T1000 (cell line): ENCODE measurements at regions not wholly inside any gene's neighbourhood (a gene's known extent, or its start where the extent isn't known, plus 50 kb on each side); places are given as distances from the start of the nearest gene placed in this dataset.
A peak's percentile ranks its signal among the peaks of the same experiment; 100 is the strongest.
"Not testable (repeated sequence)": the region's sequence is repeated elsewhere in the genome, so short reads cannot be mapped to it uniquely, and the experiment has no call there.

Experiments
- DNase-seq: peaks from one replicate; lab custom pipeline; 2025; ENCODE audit warnings: mixed read lengths; lab: John Stamatoyannopoulos, UW

DNA sequence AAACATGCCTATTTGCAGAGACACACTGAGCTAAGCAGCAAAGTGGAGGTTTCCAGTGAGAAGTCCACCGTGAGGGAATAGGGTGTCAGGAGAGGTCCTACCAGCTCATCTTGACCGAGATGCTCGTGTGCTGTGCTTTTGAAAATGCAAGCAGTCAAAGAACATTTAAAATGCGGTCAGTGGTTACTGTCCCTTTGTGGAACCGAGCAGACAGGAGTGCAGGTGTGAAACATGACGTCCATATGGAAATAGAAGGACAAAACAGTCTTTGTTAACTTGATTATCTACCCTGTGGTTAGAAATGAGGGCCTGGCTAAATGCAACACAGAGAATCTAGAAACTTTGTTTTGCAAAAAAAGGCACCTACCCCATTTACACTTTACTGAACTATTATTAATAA lies 473.3 kb downstream of the SPATA31A6 start:
- not testable (repeated sequence) for DNase-seq

DNA sequence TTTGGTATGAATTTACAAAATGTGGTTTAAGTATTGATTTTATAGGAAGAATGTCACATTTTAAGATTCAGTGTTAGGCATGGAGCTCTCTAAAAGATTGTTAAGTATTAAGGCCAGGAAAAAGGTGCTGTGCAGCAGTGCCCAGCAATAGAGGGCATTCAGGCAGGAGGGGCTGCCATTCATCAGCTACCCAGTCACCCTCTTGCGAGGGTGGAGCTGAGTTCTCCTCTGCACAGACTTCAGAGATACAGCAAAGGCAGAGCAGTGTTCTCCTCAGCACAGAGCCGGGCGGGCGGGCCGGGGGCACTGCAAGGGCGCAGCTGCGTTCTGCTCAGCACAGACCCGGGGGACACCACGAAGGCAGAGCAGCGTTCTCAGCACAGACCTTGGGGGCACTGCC lies 474.0 kb downstream of the SPATA31A6 start:
- DNase-seq = not testable (repeated sequence)

DNA sequence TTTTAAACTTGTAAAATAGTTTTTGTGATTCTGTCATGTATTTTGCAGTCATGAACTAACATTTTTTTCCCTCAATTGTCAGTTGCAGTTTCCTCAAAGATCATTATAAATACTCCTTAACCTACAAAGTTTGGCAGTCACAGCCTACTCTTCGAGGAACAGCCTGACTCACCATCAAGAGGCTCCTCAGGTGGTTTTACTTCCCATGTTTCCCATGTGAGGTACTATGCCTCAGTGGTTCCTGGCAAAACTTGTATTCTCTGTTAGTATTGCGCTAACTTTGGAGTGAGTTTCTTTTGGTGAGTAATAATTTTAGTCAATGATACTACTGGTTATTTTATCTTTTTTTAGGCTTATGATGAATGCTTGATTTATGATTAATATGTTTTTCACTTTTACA lies 513.7 kb downstream of the SPATA31A6 start:
- DNase-seq = not testable (repeated sequence)

DNA sequence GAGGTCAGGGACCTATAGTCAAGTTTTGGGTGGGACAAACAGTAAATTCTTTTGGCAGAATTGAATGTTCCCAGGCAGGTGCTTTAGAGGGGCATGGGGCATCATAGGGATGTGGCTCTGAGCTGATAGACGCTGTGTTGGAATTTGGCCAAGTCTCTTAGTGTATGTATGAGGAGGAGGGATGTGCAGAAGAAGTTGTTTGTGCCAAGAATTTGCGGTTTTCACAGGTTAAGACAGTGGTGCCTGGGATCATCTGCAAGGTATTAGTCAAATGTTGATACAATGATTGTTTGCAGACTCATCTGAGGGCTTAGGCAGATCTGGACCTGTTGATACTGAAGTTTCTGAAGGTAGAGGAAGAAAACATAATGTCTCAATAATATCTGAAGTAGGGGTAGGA lies 519.4 kb downstream of the SPATA31A6 start:
- DNase-seq = not testable (repeated sequence)

DNA sequence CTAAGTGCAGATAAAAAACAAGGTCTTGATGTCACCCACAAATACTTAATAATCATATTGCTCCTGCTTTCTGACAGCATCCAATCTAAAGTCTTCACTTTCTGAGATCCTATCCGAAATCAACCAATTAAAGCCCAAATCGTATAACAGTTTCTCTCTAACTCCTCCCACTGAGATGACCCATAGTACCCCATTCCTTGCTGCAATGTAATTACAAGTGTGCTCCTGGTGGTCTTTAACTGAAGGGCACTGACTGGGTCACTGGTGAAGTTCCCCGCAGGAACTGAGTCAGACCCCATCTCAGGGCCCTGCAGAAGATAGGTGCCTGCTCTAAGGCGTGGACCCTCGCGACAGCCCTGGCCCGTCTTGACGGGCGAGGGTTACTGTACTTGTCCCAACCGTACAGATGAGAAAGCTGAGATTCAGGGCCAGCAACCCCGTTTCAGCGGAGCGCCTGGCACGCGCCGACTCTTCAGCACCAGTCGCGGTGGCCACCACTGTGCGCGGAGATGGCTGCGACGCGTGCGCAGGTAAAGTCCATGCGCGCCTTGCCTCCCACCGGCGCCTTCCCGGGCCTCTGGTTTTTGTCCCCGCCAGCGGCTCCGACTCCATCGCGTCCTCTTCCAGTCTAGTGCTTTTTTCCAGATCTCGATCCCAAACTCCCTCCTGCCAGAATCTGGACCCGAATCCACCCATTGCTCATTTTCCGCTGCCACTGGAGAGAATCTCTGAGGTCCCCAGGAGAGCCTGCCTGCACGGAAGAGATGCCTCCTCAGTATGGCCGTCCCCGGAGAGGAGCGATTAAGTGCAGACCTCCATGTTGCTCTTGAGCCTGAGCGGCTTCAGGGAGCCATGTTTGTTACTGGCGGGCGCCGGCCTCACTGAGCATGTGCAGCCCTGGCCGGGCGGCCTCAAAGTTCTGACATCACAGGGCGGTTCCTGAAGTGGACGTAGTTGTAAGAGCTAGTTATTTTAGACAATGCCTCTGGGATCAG lies 541.7 kb downstream of the SPATA31A6 start:
- not testable (repeated sequence) for DNase-seq

DNA sequence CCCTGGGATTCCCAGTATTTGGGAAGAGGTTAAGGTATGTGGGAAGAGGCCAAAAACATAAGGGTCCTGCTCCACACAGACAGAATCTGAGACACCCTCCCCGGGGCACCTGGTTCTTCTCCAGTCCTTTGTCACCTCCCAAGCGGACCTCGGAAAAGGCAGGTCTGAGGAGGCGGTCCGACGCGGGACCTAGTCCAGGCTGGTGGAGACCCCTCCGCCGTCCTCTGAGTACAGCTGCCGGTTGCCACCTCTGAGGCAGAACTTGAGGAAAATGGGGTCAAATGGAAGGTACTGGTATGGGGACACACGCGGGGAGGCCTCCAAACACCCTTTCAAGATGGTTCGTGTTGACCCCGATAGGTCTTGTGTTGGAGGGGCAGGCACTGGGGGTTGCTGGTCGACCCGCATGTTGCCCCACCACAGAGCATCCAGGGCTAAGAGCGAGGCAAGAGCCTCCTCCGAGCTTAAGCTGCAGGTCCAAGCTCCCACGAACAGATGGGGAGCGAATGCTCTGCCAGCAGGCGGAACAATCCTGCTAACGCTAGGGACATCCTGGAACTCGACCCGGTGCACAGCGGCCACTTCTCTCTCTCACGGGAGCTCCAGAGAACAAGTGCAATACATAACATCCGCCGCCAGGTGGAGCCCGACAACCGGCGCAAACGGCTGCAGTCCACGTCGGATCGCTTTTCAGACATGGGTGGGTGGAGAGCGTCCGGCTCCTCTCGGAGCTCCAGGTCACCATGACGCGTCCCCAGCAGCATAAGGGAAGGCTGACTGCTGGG lies 559.8 kb downstream of the SPATA31A6 start:
- peak; percentile 78 for DNase-seq

DNA sequence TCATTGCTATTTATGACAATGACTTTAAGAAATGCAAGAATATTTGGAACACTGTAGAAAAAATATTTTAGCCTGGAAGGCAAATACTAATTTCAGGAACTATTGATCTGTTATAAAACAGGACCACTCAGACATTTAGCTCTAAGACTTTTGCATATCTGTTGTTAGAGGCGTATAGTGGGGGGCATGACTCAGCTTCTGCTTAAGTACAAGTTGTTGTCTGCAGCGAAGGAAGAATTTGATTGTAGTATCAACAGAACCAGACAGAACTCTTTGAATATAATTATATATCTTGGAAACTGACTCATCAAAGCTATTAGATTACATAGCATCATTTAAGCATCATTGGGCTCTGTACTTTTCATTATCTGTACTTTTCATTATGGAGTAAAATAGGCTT lies 573.8 kb downstream of the SPATA31A6 start:
- DNase-seq = not testable (repeated sequence)

DNA sequence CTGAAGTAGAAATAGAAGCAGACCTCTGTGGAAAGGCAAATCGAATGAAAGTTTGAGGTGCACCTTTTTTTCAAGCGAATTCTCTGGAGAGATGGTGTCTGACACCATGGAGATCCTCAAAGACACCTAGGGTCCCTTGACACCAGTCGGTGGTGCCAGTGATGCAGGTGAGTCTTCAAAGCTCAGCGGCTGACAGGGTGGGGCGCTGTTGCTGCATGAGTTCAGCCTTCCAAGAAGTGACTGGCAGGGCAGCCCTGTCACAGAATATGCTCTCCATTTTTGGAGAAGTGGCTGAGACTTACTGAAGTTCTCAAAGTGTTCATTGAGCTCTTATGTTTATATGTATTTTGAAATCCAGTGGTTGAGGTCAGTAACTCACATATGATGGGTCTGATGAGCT lies 575.9 kb downstream of the SPATA31A6 start:
- not testable (repeated sequence) for DNase-seq

DNA sequence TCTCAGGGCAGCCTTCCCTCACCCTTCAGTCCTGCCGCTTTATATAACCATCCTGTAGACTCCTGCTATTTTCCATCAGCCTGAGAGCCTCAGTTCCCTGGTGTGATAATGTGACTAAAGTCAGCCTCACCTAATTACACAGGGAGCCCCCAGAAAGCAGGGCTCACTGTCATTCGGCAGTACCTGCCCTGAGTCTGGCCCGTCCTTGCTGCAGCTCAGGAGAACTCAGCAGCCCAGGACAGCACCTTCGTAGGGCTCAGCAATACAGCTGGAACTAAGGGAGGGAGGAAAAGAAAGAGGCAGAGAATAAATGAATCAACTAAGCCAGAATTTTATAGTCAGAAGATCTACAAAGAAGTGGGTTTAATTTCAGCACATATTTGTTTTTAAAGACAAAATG lies 598.7 kb downstream of the SPATA31A6 start:
- DNase-seq = not testable (repeated sequence)

DNA sequence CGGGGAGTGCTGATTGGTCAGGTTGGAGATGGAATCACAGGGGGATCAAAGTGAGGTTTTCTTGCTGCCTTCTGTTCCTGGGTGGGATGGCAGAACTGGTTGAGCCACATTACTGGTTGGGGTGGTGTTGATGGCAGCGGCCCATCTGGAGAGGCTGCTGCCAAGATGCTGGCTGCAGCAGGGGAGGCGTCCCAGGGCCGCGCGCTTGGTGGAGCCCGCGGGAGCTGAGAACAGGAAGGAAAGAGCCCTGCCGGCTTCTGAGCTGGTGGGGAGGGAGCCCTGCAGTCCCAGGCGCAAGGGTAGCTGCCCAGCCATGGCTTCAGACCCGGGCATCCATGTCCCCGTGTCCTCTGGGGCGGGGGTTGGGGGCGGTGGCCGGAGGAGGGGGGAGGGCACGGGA lies 609.3 kb downstream of the SPATA31A6 start:
- not testable (repeated sequence) for DNase-seq

DNA sequence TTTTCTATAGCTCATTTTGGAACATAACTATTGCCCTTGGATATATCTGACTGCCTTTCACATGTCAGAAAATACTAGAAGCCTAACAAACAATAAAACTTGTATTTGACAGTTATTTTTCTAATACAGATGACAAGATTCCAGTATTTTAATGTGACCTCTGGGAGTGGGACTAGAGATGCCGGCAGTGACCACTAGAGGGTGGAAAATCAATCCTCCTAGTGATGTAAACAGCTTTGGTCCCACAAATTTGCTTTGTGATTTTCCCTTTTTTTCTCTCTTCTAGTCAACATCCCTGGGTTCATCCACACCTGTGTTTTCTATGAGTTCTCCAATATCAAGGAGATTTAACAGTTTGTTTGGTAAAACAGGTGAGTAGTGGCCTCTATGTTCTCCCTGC lies 615.1 kb downstream of the SPATA31A6 start:
- not testable (repeated sequence) for DNase-seq

DNA sequence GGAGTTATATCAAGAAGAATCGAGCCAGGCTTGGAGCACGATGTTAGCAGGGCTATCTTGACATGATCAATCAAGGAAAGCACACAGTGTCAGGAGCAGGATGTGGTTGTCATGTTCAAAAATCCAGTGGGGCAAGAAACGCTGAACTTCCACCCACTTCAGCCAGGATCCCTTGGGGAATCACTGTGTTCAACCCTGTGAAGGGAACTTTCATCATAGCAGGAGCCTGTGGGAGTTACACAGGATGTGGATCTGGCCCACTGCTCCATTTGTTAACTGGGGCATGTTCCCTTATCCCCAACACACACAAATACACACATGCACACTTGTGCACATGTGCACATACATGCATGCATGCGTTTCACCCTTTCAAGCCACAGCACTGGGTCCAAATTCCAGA lies 619.3 kb downstream of the SPATA31A6 start:
- DNase-seq = not testable (repeated sequence)

DNA sequence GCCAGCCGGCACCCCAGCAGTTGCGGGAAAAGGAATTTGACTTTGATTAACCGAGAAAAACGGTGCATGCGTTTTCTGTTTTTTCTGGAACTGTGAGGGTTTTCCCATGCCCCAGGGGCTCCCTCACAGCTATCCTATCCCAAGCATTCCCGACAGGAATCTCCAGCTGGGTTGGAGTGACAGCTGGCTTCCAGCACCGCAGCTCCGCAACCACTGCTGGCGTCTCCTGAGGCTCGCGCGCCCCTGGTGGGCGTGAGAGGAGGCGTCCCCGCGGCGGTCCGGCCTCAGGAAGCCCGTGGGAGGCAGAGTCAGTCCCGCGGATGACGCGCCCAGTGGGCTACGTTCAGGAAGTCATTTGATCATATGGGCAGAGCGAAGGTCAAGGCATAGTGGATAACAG lies 623.2 kb downstream of the SPATA31A6 start:
- not testable (repeated sequence) for DNase-seq

DNA sequence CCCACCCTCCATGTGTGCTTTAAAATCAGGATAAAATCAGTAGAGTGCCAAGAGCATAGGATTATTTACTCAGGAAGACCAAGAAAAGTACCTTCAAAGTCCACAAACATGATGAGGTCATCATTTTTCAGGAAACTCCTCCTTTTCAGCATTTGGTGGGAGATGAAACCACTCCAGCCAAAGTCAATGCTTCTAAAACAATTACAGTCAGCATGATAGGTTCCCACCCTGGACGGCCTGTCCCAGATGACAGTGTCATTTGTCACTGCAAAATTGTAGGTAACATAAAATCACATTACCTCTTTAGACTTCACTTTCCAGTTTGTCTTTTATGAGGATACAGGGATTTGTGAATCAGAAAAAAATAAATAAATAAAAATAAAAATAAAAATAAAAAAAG lies 638.0 kb downstream of the SPATA31A6 start:
- DNase-seq = not testable (repeated sequence)

DNA sequence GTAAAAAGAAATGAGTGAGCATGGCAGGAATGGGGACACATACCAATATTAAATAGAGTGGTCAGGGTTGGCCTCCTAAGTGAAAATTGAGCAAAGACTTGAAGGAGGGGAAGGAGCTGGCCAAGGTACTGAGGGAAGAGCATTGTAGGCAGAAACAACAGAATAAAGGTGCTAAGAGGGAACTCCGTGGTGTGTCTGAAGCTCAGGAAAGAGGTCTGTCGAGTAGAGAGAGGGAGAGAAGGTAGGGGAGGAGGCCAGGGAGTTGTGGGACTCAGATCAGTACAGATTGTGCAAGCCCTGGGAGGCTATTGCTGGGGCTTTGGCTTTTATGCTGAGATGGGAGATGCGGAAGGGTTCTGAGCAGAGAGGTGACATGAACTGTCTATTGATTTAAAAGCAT lies 664.7 kb downstream of the SPATA31A6 start:
- DNase-seq = not testable (repeated sequence)

DNA sequence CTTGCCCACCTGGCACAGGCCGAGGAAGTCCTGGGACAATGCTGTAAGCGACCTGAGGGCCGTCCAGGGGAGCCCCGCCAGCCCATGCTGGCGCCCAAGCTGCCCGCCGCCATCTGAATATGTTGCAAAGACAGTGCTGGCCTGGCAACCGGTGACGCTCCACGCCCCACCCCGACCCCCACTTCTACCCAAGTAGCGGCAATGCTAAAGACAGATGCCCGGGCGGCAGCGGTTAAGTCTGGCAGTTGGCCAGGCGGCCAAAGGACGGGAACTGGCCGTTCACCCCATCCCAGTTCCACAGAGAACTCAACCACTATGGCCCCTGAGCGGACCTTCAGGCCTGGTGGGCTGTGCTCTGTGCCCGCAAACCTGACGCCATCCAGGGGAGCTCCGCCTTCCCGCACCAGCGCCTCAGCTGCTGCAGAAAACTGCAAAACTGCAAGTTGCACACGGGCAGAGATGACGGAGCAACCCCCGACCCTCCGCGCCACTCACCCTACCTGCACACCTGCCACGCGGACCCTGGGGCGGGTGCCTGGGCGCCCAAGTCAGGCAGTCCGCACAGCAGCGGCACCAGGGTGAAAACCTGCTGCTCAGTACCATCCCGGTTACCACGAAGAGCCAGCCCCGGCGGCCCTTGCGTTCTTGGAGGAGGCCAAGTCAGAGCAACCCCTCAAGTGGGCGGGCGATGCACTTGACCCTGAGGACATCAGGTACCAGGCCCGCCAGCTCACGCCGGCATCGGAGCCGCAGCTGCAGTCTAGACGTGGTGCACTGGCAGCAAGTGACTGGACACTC lies 667.6 kb downstream of the SPATA31A6 start:
- DNase-seq = not testable (repeated sequence)

DNA sequence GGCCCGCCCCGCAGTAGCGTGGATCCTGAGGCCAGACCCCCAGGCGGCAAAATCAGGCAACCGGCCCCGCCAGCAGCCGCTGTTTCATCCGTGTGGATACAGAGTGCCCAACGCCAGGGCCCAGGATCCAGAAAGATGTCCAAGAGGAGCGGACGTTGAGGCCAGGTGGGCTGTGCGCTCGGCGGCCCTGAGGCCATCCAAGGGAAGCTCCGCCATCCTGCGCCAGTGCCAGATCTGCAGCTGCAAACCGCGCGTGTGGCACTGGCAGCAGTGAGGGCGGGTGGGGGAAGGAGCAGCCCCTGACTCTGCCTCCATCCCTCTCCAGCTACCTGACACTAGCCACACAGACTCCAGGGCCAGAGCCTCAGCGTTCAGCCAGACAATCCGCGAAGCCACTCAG lies 668.2 kb downstream of the SPATA31A6 start:
- not testable (repeated sequence) for DNase-seq

DNA sequence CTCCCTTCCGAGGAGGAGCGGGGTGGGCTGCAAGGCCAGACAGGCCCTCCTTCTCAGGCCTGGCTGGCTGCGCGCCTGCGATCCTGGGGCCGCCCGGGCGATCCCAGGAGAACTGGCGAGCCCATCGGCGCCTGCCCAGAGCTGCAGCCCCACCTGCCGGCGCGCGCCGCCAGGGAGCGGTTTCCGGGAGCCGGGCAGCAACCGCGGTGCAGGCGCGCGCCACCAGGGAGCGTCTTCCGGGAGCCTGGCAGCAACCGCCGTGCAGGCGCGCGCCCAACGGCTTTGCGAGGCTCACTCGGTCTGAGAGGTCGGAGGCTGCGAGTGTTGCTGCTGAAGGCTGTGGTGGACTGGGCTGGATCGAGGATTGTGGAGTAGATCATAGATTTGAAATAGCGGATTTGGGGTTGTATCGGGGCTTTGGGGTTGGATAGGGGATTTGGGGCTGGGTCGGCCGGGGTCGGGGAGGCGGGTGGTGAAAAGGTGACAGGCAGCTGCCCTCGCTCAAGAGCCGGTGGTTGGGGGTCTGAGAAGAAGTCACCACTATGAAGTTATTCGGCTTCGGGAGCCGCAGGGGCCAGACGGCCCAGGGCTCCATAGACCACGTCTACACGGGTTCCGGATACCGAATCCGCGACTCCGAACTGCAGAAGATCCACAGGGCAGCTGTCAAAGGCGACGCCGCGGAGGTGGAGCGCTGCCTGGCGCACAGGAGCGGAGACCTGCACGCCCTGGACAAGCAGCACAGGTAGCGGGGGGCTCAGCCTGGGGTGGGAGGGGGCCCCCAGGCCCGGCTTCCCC lies 668.9 kb downstream of the SPATA31A6 start:
- peak; percentile 57 for DNase-seq

DNA sequence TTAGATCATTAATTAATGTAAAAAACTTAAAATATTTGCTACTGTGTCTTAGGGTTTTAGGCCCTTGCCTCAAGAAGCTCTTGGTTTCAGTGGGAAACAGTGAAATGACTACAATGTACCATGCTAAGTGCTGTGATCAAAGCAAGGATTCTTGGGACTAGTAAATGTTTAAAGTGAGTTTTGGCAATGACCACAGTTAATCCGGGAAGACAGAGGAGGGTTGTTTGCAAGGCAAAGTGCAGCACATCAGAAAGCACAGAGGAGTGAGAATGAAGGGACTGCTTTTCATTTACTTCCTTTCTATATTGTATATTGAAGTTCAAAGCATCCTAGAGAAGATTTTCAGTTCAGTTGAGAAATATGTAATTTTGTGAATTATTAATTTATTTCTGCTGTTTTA lies 676.7 kb downstream of the SPATA31A6 start:
- not testable (repeated sequence) for DNase-seq

DNA sequence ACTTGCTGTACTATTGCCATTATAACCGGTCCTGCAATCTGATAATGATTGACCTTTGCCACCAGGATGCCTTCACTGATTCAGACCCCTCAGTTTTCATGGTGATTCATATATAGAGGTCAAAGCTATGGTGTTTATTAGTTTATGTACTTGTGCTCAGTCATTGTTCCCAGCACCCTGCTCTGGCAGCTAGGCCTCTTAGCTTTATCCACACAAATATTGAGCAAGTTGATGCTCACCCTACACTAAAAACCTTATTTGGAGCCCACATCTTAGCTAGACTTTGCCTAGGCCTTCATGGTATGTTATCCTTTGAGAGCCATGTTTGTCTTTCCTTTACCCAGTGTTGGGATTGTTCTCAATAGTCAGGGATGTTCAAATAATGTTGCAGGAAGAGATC lies 679.0 kb downstream of the SPATA31A6 start:
- not testable (repeated sequence) for DNase-seq
